ENCODE measurements at regions not wholly inside any gene's neighbourhood (a gene's known extent, or its start where the extent isn't known, plus 50 kb on each side); places are given as distances from the start of the nearest gene placed in this dataset.

- Histone ChIP-seq H3K18ac (ENCODE audit: extremely low read depth, low read length) (no peak overlapping the region), H2BK12ac (ENCODE audit: low read depth, low read length) (no peak overlapping the region), H2BK15ac (ENCODE audit: low read length) (no peak overlapping the region), H4K5ac (ENCODE audit: insufficient read length, low read depth, low read length) (no peak overlapping the region), H4K20me1 (replicated peaks in 1 of 2; ENCODE audit: control insufficient read depth in 1 of 2, insufficient read depth in 2 of 2, low read length in 2 of 2) (peaks cover 0 to 2% of the 10 kb centered on the region in 2 experiments), H3K9ac (replicated peaks in 1 of 4; ENCODE audit: extremely low read depth in 1 of 4, low read depth in 3 of 4, low read length in 3 of 4) (no peak overlapping the region), H2AFZ (ENCODE audit: low read length) (no peak overlapping the region), H3K36me3 (ENCODE audit: control insufficient read depth in 2 of 4, insufficient read depth in 4 of 4, low read length in 3 of 4) (no peaks in the 10 kb centered on the region), H3K79me1 (ENCODE audit: low read depth, low read length) (no peaks in the 10 kb centered on the region), H4K8ac (ENCODE audit: extremely low read depth, insufficient read depth, low read length) (no peak overlapping the region), H3K4ac (replicated peaks; ENCODE audit: insufficient read length, low read depth, low read length) (no peak overlapping the region), H3K27ac (ENCODE audit: low read depth, low read length) (no peak overlapping the region), H3K9me3 (ENCODE audit: insufficient read depth in 2 of 2, low read depth in 1 of 2, low read length in 1 of 2) (peaks cover 0 to 3% of the 10 kb centered on the region in 2 experiments; a peak in 1 of 4 replicates), H2BK120ac (replicated peaks; ENCODE audit: low read depth, low read length) (no peak overlapping the region), H3K4me3 (ENCODE audit: extremely low read depth in 1 of 4, insufficient read depth in 2 of 4, low read depth in 3 of 4, low read length in 4 of 4) (no peak overlapping the region), H3K23ac (ENCODE audit: insufficient read length) (no peak overlapping the region), H2BK20ac (ENCODE audit: low read length) (no peak overlapping the region), H3K4me2 (ENCODE audit: insufficient read depth in 1 of 2, low read depth in 2 of 2, low read length in 2 of 2) (no peak overlapping the region), H4K91ac (replicated peaks; ENCODE audit: insufficient read length, low read length) (no peak overlapping the region), H2AK5ac (ENCODE audit: low read depth, low read length) (no peak overlapping the region), H3K79me2 (ENCODE audit: control insufficient read depth in 1 of 2, insufficient read depth in 2 of 2, low read length in 2 of 2) (no peaks in the 10 kb centered on the region), H3K14ac (ENCODE audit: insufficient read length) (no peak overlapping the region), H3K4me1 (replicated peaks in 1 of 4; ENCODE audit: control insufficient read depth in 3 of 4, insufficient read depth in 4 of 4, low read length in 3 of 4) (no peaks in the 10 kb centered on the region; a peak in 1 of 7 replicates), H3K27me3 (replicated peaks in 1 of 4; ENCODE audit: control insufficient read depth in 3 of 4, extremely low read depth in 1 of 4, insufficient read depth in 3 of 4, low read length in 3 of 4) (no peaks in the 10 kb centered on the region; a peak in 1 of 7 replicates), H3K56ac (replicated peaks; ENCODE audit: insufficient read length, low read depth, low read length) (no peak overlapping the region), H2BK5ac (ENCODE audit: low read depth, low read length) (no peak overlapping the region), H3K23me2 (ENCODE audit: low read depth, low read length) (peaks cover 2% of the 10 kb centered on the region; the same call in 1 of the 2 replicates)
- CTCF ChIA-PET (ENCODE audit: partially characterized antibody), result interaction anchor here (1.0 to 1.6 kb wide), 4 partner anchors 21 to 318 kb away, joined by 3 to 4 read pairs (median 3); no protein-coding TSS in a partner anchor
- no peak for FAIRE-seq
- POLR2A ChIA-PET (ENCODE audit: partially characterized antibody), result no interaction called here
- WGBS, 2 experiments (ENCODE audit: extremely low coverage in 1 of 2, insufficient coverage in 1 of 2, insufficient read length in 1 of 2, insufficient replicate concordance in 2 of 2, low coverage in 1 of 2, low lambda C conversion rate in 2 of 2, missing lambda C conversion rate in 1 of 2), result 89% methylated on average over 10 of the region's 10 CpGs; no CpG with 5 or more reads in 1 of the 2 experiments
- no peak for TF ChIP-seq CEBPB (IDR thresholded peaks at IDR 0.05; ENCODE audit: low read depth, low read length)
- no peak for TF ChIP-seq PHF8 (conservative IDR thresholded peaks at IDR 0.05; ENCODE audit: low read depth, low read length)
- no peak for TF ChIP-seq TBP (IDR thresholded peaks at IDR 0.05; ENCODE audit: low read depth, low read length)
- TF ChIP-seq TEAD4 (IDR thresholded peaks at IDR 0.05; ENCODE audit: low read depth, low read length), result no peak
- no peak for TF ChIP-seq FOSL1 (IDR thresholded peaks at IDR 0.05; ENCODE audit: insufficient read depth, low read depth, low read length)
- no peak for TF ChIP-seq KDM4A (IDR thresholded peaks at IDR 0.05; ENCODE audit: low read depth, low read length, severe bottlenecking)
- TF ChIP-seq KDM1A (IDR thresholded peaks at IDR 0.05; ENCODE audit: borderline replicate concordance, low read length), result no peak
- no peak for TF ChIP-seq TAF7 (optimal IDR thresholded peaks at IDR 0.05; ENCODE audit: borderline replicate concordance, low read depth, low read length)
- no peak for TF ChIP-seq CBX8 (IDR thresholded peaks at IDR 0.05; ENCODE audit: borderline replicate concordance, low read depth, low read length)
- no peak for DNase-seq (ENCODE audit: low read depth in 1 of 2, low spot score in 2 of 2)
Measured at GRCh38 chr1:10848109-10848684, 51.8 kb upstream of the CASZ1 start.

Data from H1 (cell line).